Tibial nerve (tissue), 4 donors: ENCODE measurements at regions not wholly inside any gene's neighbourhood (a gene's known extent, or its start where the extent isn't known, plus 50 kb on each side); places are given as distances from the start of the nearest gene placed in this dataset.

Source experiments
- DNase-seq, 2 donors: peaks; one replicate each; pipeline ENCODE4 v3.0.0-alpha.2; 2019; ENCODE audit warnings: low spot score in 2 of 2
- H3K27ac ChIP-seq, 4 donors: fragments of 200-600 bp; sonication (generic) in 3 of 4; one replicate each; pipeline ENCODE4 v1.5.1; 2017 to 2019; ENCODE audit warnings: mild to moderate bottlenecking in 1 of 4
- H3K27me3 ChIP-seq, 2 donors: fragments of 200-600 bp; sonication (generic) in 1 of 2; one replicate each; pipeline versions ENCODE4 v1.5.1 to v1.6.0; 2017 to 2019
- H3K36me3 ChIP-seq, 3 donors: fragments of 200-600 bp; sonication (generic); one replicate each; pipeline ENCODE4 v1.5.1; 2018 to 2019
- H3K4me1 ChIP-seq, 4 donors: fragments of 200-600 bp; sonication (generic) in 3 of 4; one replicate each; pipeline ENCODE4 v1.5.1; 2017 to 2019
- H3K4me3 ChIP-seq, 4 donors: fragments of 200-600 bp; sonication (generic) in 3 of 4; one replicate each; pipeline ENCODE4 v1.5.1; 2017 to 2019; ENCODE audit warnings: mild to moderate bottlenecking in 1 of 4, moderate library complexity in 1 of 4
- H3K9me3 ChIP-seq, 4 donors: fragments of 200-600 bp; sonication (generic) in 3 of 4; one replicate each; pipeline ENCODE4 v1.5.1; 2017 to 2019
- CTCF ChIP-seq, 5 experiments: fragments of 200-600 bp in 3 of 5; fragments of 450-650 bp in 2 of 5; sonication (generic) in 3 of 5; IDR thresholded peaks; one replicate each; pipeline ENCODE4 v1.5.1; 2016 to 2019; ENCODE audit warnings: antibody characterized with exemption in 5 of 5, mild to moderate bottlenecking in 3 of 5, moderate library complexity in 2 of 5
- EP300 ChIP-seq, 2 donors: sonication (generic); formaldehyde crosslinking; IDR thresholded peaks; one replicate each; pipeline ENCODE4 v1.6.1; 2017; ENCODE audit warnings: antibody characterized with exemption in 2 of 2, mild to moderate bottlenecking in 1 of 2
- POLR2A ChIP-seq, 2 donors: fragments of 450-650 bp; IDR thresholded peaks; one replicate each; pipeline ENCODE4 v1.6.1; 2017; ENCODE audit warnings: antibody characterized with exemption in 2 of 2, mild to moderate bottlenecking in 2 of 2, moderate library complexity in 2 of 2
- WGBS, 2 donors: methylation state at CpG; one replicate each; pipeline ENCODE4 v1.1.5; 2018; 5-methylcytosine and 5-hydroxymethylcytosine counted together

- Histone ChIP-seq H3K27me3 (no peaks in the 10 kb centered on the region), H3K9me3 (no peaks in the 10 kb centered on the region), H3K4me1 (no peaks in the 10 kb centered on the region), H3K36me3 (no peaks in the 10 kb centered on the region), H3K27ac (peak overlapping the region in 1 of 4 donors; percentile 33), H3K4me3 (no peak overlapping the region)
- DNase-seq, result no peak
- 74 to 78% methylated on average over 4 of the region's 4 CpGs for WGBS, 2 donors
- TF ChIP-seq POLR2A (IDR thresholded peaks at IDR 0.05) (no peak), EP300 (IDR thresholded peaks at IDR 0.05) (no peak), CTCF (IDR thresholded peaks at IDR 0.05) (no peak)
These were observed 169.3 kb upstream of the NR5A2 start for GRCh38 chr1:199858171-199858570.

- Histone ChIP-seq H3K4me1 (no peaks in the 10 kb centered on the region), H3K36me3 (no peaks in the 10 kb centered on the region), H3K27ac (no peak overlapping the region), H3K4me3 (no peak overlapping the region), H3K27me3 (no peaks in the 10 kb centered on the region), H3K9me3 (no peaks in the 10 kb centered on the region)
- no peak for TF ChIP-seq CTCF (IDR thresholded peaks at IDR 0.05)
- no peak for TF ChIP-seq POLR2A (IDR thresholded peaks at IDR 0.05)
- TF ChIP-seq EP300 (IDR thresholded peaks at IDR 0.05), result no peak
- WGBS, 2 donors, result 83 to 86% methylated on average over 1 of the region's 1 CpG
- DNase-seq, result no peak
These were observed 168.7 kb upstream of the NR5A2 start for GRCh38 chr1:199858856-199859255.

GRCh38 chr1:199859491-199859933 lies 168.0 kb upstream of the NR5A2 start:
- Histone ChIP-seq H3K27me3 (no peaks in the 10 kb centered on the region), H3K27ac (no peak overlapping the region), H3K4me1 (no peaks in the 10 kb centered on the region), H3K36me3 (no peaks in the 10 kb centered on the region), H3K4me3 (no peak overlapping the region), H3K9me3 (no peaks in the 10 kb centered on the region)
- peak in 1 of 2 donors; percentile 25 for DNase-seq
- TF ChIP-seq EP300 (IDR thresholded peaks at IDR 0.05) (peak; percentile 70 to 75), POLR2A (IDR thresholded peaks at IDR 0.05) (no peak), CTCF (IDR thresholded peaks at IDR 0.05) (no peak)
- 38 to 40% methylated on average over 3 of the region's 3 CpGs for whole genome bisulfite sequencing, 2 donors

- no peaks in the 10 kb centered on the region for H3K36me3 ChIP-seq
- no peak overlapping the region for H3K4me3 ChIP-seq
- no peaks in the 10 kb centered on the region for H3K4me1 ChIP-seq
- 86 to 94% methylated on average over 3 of the region's 3 CpGs for WGBS, 2 donors
- TF ChIP-seq POLR2A (IDR thresholded peaks at IDR 0.05) (no peak), CTCF (IDR thresholded peaks at IDR 0.05) (no peak), EP300 (IDR thresholded peaks at IDR 0.05) (no peak)
- H3K27me3 ChIP-seq, result no peaks in the 10 kb centered on the region
- DNase-seq, result no peak
- no peak overlapping the region for H3K27ac ChIP-seq
- H3K9me3 ChIP-seq, result no peaks in the 10 kb centered on the region
These were observed 166.3 kb upstream of the NR5A2 start for GRCh38 chr1:199861020-199861795.

GRCh38 chr1:199862047-199862446 lies 165.5 kb upstream of the NR5A2 start:
- WGBS, 2 donors, result 81 to 82% methylated on average over 2 of the region's 2 CpGs
- Histone ChIP-seq H3K27ac (no peak overlapping the region), H3K9me3 (no peaks in the 10 kb centered on the region), H3K36me3 (no peaks in the 10 kb centered on the region), H3K4me3 (no peak overlapping the region), H3K4me1 (no peaks in the 10 kb centered on the region), H3K27me3 (no peaks in the 10 kb centered on the region)
- TF ChIP-seq CTCF (IDR thresholded peaks at IDR 0.05) (no peak), POLR2A (IDR thresholded peaks at IDR 0.05) (no peak), EP300 (IDR thresholded peaks at IDR 0.05) (no peak)
- no peak for DNase-seq
